GM21619 (cell line): ENCODE measurements at regions not wholly inside any gene's neighbourhood (a gene's known extent, or its start where the extent isn't known, plus 50 kb on each side); places are given as distances from the start of the nearest gene placed in this dataset.

ENCODE experiments used
- ATAC-seq: cut with Tn5 transposase; IDR thresholded peaks from one replicate; pipeline ENCODE4 v1.9.1; 2021; ENCODE audit not compliant: unreplicated experiment

DNA sequence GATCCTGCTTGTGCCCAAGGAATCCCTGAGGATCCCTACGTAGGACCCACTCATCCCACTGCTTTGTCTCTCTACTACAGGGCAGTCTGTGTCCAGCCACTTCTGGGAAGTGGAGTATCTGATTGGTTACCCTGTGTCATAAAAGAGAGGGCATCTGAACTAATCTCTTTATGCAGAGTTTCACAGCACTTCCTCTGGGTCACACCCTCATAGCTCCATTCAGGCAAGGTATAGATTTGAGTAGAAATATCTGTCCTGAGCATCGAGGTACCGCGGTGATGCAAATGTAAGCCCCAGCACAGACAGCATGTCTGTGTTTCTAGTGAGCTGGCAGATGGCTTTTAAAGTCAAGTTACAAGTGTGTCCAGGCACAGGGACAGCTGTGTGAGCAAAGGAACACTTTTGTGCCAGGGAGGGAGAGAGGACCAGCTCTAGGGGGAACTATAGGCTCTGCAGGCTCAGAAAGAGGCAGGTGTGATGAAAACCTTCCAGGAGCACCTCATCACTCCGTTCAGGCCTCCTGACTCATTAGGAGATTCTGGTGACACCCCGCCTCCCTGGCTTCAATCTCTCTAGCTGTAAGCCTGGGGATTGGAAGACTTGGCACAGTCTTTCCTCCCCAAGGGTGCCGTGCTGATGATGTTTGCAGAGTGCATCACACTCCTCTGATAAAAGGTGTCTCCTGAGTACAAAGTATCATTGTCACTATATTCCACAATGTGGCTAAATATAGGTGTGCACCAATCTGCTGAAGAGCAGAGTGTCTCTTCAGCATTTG, 84.3 kb upstream of the UBL3 start:
- ATAC-seq, result no peak

- no peak for ATAC-seq
Observed at GRCh38 chr13:29933401-29933800, 83.0 kb upstream of the UBL3 start.

DNA sequence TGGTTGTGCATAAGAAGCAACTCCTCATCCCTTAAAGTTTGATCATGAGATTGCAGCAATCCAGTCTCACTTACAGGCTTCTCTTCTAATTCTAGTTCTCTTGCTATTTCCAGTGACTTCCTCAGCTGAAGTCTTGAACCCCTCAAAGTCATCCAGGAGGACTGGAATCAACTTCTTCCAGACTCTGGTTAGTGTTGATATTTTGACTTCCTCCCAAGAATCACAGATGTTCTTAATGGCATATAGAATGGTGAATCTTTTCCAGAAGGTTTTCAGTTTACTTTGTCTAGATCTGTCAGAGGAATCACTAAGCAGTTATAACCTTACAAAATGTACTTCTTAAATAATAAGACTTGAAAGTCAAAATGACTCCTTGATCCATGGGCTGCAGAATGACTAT, 81.3 kb upstream of the UBL3 start:
- no peak for ATAC-seq

- no peak for ATAC-seq
Observed at GRCh38 chr13:29929062-29929847, 78.8 kb upstream of the UBL3 start.

- ATAC-seq, result no peak
Observed at GRCh38 chr13:29926098-29926476, 75.7 kb upstream of the UBL3 start.

DNA sequence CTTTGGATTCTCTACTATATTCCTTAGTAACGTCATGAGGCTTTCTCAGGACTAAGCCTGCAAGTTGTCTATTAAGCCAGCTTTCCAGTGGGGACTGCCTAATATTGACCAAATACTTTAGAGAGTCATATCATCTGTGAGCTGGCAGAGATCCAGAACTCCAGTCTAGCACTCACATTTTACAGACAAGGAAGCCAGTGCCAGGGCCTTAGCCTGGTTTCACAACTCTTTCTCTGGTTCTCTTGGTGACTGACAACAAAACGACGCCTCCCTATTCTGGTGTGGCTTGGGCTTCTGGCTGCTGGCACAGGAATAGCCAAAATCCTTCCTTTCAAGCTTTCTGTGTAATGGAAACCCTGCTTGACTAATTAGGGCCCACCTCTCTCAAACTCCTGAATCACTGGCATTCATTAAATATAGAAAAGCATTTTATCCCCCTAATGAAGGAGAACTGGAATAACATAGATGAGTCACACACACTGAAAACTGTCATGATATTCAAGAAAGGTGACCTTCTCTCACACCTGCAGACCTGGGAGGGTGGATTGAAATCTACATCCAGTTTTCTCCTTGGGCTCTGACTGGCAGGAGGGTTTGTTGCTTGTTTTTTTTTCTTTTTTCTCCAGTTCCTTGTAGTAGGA, 75.2 kb upstream of the UBL3 start:
- ATAC-seq, result no peak

DNA sequence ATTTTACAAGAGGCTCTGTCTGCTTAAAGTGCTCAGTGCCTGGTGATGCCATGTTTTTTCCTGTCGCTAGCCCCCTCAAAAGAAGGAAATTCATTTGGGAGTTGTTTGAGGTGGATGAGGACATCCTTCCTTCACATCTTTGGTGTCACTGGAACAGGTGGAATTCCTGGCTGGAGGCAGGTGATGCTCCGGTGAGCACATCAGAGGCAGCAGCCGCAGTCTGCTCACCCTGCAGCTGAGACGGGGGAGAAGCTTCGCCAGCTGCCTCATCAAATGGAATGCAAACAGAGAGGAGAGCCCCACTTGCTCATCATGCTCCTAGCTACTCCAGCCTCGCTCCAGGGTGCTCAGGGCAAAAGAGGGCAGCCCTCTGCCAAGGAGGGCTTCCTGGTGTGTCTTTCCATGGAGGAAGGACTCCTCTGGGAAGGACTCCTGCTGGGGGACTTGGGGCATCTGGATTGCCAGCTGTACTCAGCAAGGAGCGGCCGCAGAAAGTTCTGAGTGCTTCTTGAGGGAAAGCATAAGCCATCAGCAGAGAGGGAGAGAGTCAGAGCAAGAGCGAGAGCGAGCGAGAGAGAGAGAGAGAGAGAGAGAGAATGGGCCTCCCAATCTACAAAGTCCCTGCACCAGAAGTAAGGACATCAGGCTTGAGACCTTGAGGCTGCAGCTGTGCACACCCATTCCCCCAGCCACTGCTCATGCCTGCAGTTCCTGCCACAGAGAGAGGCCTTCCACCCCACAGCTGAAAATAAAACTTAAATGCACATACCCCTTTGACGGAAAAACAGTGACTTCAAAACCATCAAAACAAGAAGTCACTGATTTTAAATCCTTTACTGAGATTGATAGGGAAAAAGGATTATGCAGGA, 74.3 kb upstream of the UBL3 start:
- ATAC-seq, result no peak

DNA sequence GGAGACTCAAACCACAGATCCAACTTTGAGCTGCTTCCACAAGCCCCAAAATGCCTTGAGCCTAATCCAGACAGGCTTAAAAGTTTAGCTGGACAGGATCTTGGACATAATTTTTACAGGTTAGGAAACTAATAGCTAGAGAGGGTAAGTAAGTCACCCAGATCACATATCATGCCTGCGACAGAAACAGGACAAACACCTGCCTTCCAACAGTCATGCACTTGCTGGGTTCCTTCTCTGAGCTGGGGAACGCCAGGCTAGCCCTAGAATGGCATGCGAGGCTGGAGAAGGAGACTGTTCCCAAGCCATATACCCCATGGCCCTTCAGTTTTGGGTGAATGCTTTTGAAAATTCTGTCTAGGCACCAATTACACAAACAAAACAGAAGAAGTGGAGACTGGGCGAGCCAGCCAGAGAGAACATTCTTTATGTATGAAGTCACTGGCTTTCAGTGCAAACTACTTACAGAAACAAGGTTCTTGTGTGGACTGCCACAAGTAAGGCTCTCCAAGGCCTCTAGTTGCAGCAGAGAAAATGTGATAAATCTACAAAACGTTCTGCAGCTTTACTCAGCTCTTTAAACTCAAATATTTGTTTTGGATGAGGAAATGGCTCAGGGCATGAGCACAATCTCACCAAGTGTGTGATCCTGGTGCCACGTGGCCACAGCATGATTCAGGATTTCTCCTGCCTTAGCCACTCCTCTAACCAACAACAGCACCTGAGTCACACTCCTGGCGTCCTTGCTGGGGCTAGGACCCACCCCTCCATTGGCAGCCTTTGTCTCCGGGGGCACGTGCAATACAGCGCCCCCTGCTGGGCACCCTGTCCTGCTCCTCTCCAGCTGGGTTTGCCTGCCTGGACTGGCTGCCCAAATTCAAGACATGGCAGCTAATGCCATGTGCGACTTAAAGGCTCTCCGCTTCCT, 73.4 kb upstream of the UBL3 start:
- ATAC-seq, result no peak

GRCh38 chr13:29922896-29923295, 72.5 kb upstream of the UBL3 start:
- ATAC-seq, result no peak

DNA sequence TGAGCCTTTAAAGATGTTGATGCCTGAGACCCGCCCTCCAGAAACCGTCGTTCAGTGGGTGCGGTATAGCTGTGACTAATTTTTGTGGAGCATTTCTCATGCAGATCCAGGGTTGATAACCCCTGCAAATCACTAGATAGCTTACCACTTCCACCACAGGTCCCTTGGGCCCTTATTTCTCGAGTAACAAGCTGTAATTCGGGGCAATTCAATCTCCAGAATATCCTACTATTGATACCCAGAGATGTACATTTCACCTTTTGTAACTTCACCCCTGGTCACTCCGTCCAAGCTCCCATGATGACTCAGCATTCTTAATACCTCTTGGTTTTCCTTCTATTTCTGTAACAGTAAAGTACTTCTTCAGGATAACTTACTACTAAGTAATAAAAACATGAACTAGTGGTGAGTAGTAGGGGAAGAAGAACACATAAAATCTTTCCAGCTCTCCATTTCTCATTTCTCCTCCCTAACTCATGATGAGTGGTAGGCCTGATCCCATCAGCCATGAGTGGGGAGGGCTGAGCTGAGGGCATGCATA, 71.9 kb upstream of the UBL3 start:
- ATAC-seq, result no peak

- no peak for ATAC-seq
Observed at GRCh38 chr13:29921542-29921941, 71.1 kb upstream of the UBL3 start.

DNA sequence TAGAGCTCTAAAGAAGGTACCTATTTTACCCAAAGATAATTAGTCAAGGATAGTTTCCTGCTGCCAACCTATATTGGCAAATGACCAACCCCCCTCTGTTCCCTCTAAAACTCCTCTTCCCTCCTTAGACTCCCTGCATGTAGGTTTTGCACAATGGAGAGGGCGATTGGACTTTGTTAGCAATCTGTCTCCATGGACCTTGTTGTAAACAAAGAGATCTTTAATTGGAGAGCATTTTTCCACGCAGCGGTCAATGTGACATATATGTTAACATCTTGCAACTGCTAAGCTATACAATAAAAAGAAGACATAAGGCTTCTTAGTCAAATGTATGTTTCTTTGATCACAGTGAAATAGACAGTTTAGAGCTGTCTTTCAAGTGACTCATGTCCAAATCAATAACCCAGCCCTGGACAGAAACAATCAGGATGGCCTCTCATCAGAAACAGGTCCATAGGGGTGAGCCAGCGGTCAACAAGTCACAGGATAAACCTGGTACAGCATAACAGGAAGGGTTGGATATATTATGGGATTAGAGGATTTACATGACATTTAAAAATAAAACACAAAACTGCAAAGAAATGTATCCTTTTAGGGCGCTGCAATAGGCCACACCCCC, 69.7 kb upstream of the UBL3 start:
- ATAC-seq, result no peak

DNA sequence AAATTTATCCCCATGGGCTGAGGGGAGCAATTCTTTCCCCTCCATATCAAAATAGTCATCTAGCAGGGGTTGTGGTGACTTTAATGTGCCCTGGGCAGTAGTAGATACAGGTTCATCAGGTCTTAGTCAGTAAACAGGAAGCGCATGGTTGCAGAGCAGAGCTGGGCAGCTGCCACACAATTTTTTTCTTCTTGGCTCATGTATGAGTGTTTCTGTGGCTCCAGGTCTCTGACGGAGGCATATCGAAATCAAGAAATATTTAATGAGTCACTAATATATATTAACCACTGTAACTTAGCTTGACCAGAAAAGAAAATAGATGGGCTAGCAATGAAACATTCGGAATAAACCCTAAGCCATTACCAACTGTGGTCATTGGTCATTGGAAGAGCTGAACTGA, 68.4 kb upstream of the UBL3 start:
- ATAC-seq, result no peak

- no peak for ATAC-seq
Observed at GRCh38 chr13:29917650-29918049, 67.2 kb upstream of the UBL3 start.

GRCh38 chr13:29914581-29914980, 64.2 kb upstream of the UBL3 start:
- no peak for ATAC-seq

- ATAC-seq, result no peak
Observed at GRCh38 chr13:29911781-29912418, 61.5 kb upstream of the UBL3 start.

GRCh38 chr13:29909975-29910674, 59.7 kb upstream of the UBL3 start:
- no peak for ATAC-seq

DNA sequence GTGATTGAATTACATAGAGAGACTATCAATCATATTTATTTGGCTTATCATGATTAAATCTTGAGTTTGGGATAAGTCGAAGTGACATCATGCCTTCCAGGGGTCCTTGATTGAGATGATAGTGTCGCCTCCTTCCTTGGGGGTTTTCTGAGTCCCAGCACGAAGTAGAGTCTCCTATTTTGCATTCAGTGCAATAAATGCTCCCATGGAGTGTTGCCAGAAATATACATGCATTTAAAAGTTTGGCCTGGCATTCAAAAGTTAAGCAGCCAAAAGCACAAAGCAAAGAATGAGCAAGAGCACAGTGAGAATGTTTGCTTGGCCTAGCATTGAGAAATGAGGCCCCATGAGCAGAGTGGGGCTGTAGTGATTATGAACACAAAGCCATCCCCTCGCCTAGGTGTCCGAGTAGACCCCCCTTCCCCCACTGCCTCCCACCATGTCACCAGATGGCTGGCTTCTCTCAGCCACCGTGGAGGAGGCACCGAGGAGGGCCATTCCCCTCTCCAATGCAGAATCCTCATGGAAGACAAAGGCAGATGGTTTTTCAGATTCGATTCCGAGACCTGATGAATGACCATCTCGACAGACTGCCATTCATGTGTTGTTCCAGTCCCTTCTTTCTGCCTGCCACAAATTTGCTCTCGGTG, 58.8 kb upstream of the UBL3 start:
- no peak for ATAC-seq
